ENCODE measurements at regions not wholly inside any gene's neighbourhood (a gene's known extent, or its start where the extent isn't known, plus 50 kb on each side); places are given as distances from the start of the nearest gene placed in this dataset.

DNA sequence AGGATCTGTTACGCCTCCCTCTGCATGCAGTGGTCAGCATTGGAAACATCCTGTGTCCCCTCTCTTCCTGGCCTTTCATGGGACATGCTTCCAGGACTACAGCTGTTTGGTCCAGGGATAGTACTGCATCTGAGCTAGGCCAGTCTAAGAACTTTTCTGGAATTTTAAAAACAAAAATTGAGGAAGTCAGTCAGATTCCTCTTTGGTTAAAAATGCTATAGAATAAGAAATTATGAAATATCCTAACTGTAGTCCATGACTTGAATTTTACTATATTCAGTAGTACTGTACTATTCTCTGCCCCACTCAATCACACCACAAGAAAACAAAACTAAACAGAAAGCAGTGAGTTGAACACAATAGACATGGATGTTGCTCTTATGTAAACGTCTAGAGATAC lies 201.0 kb upstream of the CADM1 start:
- Mint-ChIP-seq H3K36me3 (peaks cover 5 to 13% of the 10 kb centered on the region in 2 donors), H3K9me3 (peaks cover 0 to 10% (median 8%) of the 10 kb centered on the region in 7 donors), H3K27ac (peak overlapping the region; percentile 78 to 92 (median 91)), H3K4me1 (peaks cover 57% of the 10 kb centered on the region), H3K27me3 (ENCODE audit: low read depth in 3 of 3) (peaks cover 7 to 12% (median 10%) of the 10 kb centered on the region in 3 donors), H3K4me3 (peak overlapping the region in 1 of 2 donors; percentile 59)
- no peak overlapping the region for H2AFZ ChIP-seq (ENCODE audit: insufficient read depth, low read depth, low read length, poor library complexity, severe bottlenecking)
- H3K9me3 ChIP-seq (replicated peaks in 1 of 2; ENCODE audit: control insufficient read depth in 1 of 2, insufficient read depth in 1 of 2, low read length in 2 of 2), result peaks cover 0 to 5% of the 10 kb centered on the region in 2 donors
- H3K4me2 ChIP-seq (replicated peaks; ENCODE audit: extremely low read depth, low read length, poor library complexity, severe bottlenecking), result peak overlapping the region; percentile 59
- peak in 2 of 3 donors; percentile 24 to 42 for DNase-seq
- no peaks in the 10 kb centered on the region for H3K79me2 ChIP-seq (ENCODE audit: insufficient read depth, low read length)
- no peaks in the 10 kb centered on the region for H4K20me1 ChIP-seq (ENCODE audit: insufficient read depth, low read length)
- H3K36me3 ChIP-seq (replicated peaks in 1 of 2; ENCODE audit: control insufficient read depth in 1 of 2, insufficient read depth in 2 of 2, low read length in 2 of 2), result no peaks in the 10 kb centered on the region
- peak overlapping the region in 1 of 2 donors; percentile 96 for H3K27ac ChIP-seq (ENCODE audit: low read depth in 1 of 2, low read length in 2 of 2)
- TF ChIP-seq, protein P1, sequence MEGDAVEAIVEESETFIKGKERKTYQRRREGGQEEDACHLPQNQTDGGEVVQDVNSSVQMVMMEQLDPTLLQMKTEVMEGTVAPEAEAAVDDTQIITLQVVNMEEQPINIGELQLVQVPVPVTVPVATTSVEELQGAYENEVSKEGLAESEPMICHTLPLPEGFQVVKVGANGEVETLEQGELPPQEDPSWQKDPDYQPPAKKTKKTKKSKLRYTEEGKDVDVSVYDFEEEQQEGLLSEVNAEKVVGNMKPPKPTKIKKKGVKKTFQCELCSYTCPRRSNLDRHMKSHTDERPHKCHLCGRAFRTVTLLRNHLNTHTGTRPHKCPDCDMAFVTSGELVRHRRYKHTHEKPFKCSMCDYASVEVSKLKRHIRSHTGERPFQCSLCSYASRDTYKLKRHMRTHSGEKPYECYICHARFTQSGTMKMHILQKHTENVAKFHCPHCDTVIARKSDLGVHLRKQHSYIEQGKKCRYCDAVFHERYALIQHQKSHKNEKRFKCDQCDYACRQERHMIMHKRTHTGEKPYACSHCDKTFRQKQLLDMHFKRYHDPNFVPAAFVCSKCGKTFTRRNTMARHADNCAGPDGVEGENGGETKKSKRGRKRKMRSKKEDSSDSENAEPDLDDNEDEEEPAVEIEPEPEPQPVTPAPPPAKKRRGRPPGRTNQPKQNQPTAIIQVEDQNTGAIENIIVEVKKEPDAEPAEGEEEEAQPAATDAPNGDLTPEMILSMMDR (IDR thresholded peaks at IDR 0.05), result no peak
- H3K27me3 ChIP-seq (ENCODE audit: control insufficient read depth in 2 of 2, insufficient read depth in 2 of 2, low read length in 2 of 2), result peaks cover 0 to 2% of the 10 kb centered on the region in 2 donors
- H3K4me3 ChIP-seq (replicated peaks in 1 of 3; ENCODE audit: low read depth in 2 of 3, low read length in 3 of 3), result peak overlapping the region in 1 of 3 experiments; percentile 27
- intact Hi-C loops (cut with micrococcal nuclease), result no loop called here
- peaks cover 54 to 55% of the 10 kb centered on the region in 2 donors for H3K4me1 ChIP-seq (ENCODE audit: control insufficient read depth in 1 of 2, insufficient read depth in 2 of 2, low read length in 2 of 2)
- no peak overlapping the region for H3K9ac ChIP-seq (ENCODE audit: insufficient read depth, low read length, poor library complexity, severe bottlenecking)
- no CpG with 5 or more reads among the region's 2 CpGs for WGBS (ENCODE audit: insufficient coverage)

DNA sequence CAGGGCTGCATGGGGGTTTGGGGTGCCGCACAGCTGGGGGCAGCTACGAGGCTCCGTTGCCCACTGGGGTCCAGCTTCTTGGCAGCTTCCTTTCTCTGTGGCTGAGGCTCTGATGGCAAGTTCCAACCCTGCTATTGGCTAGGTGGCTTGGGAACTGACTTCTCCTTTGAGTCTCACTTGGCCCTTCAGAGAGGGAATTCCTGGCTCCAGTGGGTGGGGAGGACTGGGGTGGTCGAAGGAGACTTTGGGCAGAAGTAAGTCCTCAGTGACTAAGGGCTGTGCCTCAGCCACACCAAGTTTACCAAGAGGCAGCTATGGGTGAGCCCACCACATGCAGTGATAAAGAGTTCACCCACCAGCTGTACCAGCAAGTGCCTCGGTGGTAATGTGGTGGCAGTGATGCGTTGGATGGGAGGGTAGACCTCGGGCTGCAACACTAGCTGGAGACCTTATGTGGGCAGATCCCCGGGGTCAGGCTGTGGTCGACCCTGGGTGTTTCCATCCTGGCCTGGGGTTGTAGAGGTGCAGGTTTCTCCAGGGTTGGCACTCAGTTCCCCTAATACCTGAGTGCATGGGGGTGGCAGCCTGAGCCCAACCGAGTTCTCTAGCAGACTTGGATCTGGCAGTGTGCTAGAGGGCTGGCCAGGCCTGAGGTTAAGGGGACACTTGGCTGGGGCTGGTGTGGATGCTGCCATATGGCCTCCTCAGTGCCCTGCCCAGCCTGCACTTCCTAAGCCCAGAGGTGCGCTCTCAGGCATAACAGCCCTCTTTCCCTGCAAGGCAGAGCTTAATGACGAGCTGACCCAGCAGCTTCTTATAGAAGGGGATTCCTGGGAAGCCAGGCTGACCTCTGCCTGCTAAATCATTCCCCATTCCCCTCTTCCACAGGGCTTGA lies 197.0 kb upstream of the CADM1 start:
- H3K4me3 Mint-ChIP-seq, result no peak overlapping the region
- 77% methylated on average over 10 of the region's 12 CpGs for WGBS (ENCODE audit: insufficient coverage)
- intact Hi-C loops (cut with micrococcal nuclease), result no loop called here

More for the DNA sequence above, 197.0 kb upstream of the CADM1 start:
- no peak overlapping the region for H3K9ac ChIP-seq (ENCODE audit: insufficient read depth, low read length, poor library complexity, severe bottlenecking)
- no peak overlapping the region for H3K4me2 ChIP-seq (replicated peaks; ENCODE audit: extremely low read depth, low read length, poor library complexity, severe bottlenecking)
- peaks cover 28% of the 10 kb centered on the region for H3K4me1 Mint-ChIP-seq
- no peak overlapping the region for H2AFZ ChIP-seq (ENCODE audit: insufficient read depth, low read depth, low read length, poor library complexity, severe bottlenecking)
- H3K36me3 Mint-ChIP-seq, result peaks cover 0 to 7% of the 10 kb centered on the region in 2 donors
- H3K9me3 ChIP-seq (replicated peaks in 1 of 2; ENCODE audit: control insufficient read depth in 1 of 2, insufficient read depth in 1 of 2, low read length in 2 of 2), result peaks cover 0 to 5% of the 10 kb centered on the region in 2 donors
- TF ChIP-seq, protein P1 (IDR thresholded peaks at IDR 0.05), result no peak
- no peaks in the 10 kb centered on the region for H3K36me3 ChIP-seq (replicated peaks in 1 of 2; ENCODE audit: control insufficient read depth in 1 of 2, insufficient read depth in 2 of 2, low read length in 2 of 2)
- no peaks in the 10 kb centered on the region for H4K20me1 ChIP-seq (ENCODE audit: insufficient read depth, low read length)
- no peak overlapping the region for H3K4me3 ChIP-seq (replicated peaks in 1 of 3; ENCODE audit: low read depth in 2 of 3, low read length in 3 of 3)
- peaks cover 0 to 10% (median 8%) of the 10 kb centered on the region in 7 donors for H3K9me3 Mint-ChIP-seq
- DNase-seq, result no peak
- peak overlapping the region in 1 of 7 donors; percentile 43 for H3K27ac Mint-ChIP-seq
- peaks cover 0 to 5% of the 10 kb centered on the region in 2 donors for H3K27me3 ChIP-seq (ENCODE audit: control insufficient read depth in 2 of 2, insufficient read depth in 2 of 2, low read length in 2 of 2)
- H3K27me3 Mint-ChIP-seq (ENCODE audit: low read depth in 3 of 3), result peaks cover 11 to 22% (median 14%) of the 10 kb centered on the region in 3 donors
- H3K4me1 ChIP-seq (ENCODE audit: control insufficient read depth in 1 of 2, insufficient read depth in 2 of 2, low read length in 2 of 2), result peaks cover 17% of the 10 kb centered on the region in 2 donors
- H3K27ac ChIP-seq (ENCODE audit: low read depth in 1 of 2, low read length in 2 of 2), result no peak overlapping the region
- H3K79me2 ChIP-seq (ENCODE audit: insufficient read depth, low read length), result no peaks in the 10 kb centered on the region

Measured in CD14-positive monocyte (primary cell).